Stimulated activated CD4-positive, alpha-beta T cell treated with anti-CD3 and anti-CD28 coated beads, Interleukin-1b, Interleukin-23, amount 100 ng/mL, for 24 hours (primary cell): ENCODE measurements at regions not wholly inside any gene's neighbourhood (a gene's known extent, or its start where the extent isn't known, plus 50 kb on each side); places are given as distances from the start of the nearest gene placed in this dataset.

Experiments used
- DNase-seq, 4 experiments: peaks; one replicate each; pipeline ENCODE4 v3.0.0-alpha.2; 2020; ENCODE audit warnings: low read depth in 4 of 4, low spot score in 1 of 4

- no peak for DNase-seq
Observed at GRCh38 chr6:166877906-166878305, 78.4 kb downstream of the RNASET2 start.

DNA sequence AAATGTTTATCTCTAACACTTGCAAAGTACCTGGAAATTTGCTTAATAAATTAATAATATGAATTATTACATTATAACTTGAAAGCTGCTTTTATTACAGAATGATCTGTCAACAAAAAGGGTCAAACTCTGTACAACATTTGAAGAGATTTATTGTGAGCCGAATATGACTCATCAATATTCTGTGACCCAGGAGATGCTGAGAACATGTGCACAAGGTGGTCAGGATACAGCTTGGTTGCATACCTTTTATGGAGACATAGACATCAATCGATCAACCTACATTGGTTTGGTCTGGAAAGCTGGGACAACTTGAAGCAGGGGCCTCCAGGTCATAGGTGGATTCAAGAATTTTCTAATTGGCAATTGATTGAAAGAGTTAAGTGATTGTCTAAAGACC, 79.0 kb downstream of the RNASET2 start:
- no peak for DNase-seq

DNA sequence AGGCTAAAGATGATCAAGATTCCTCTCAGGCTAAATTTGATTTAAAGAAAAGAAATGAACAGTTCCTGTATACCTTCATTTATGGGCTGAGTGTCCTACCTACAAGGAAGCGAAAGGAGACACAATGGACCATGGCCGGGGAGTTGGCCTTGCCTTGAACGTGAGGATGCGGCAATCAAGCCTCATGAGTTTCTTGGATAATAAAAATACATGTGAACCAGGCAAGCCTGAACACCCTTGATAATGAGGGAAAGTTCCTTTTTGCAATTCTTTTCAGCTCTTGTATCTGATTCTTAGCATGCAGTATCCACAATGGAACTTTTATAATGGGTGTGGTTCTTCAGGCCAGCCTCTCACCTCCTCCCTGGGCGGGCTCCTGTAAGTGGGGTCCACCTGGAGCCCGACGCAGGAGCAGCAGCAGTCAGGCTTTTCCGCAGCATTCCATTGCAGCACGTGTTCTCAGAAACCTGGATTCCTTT, 83.8 kb downstream of the RNASET2 start:
- DNase-seq = no peak

- no peak for DNase-seq
Observed at GRCh38 chr6:166870602-166871208, 85.6 kb downstream of the RNASET2 start.

- DNase-seq = no peak
Observed at GRCh38 chr6:166866839-166867637, 89.3 kb downstream of the RNASET2 start.

GRCh38 chr6:166864333-166864732, 92.0 kb downstream of the RNASET2 start:
- no peak for DNase-seq

DNA sequence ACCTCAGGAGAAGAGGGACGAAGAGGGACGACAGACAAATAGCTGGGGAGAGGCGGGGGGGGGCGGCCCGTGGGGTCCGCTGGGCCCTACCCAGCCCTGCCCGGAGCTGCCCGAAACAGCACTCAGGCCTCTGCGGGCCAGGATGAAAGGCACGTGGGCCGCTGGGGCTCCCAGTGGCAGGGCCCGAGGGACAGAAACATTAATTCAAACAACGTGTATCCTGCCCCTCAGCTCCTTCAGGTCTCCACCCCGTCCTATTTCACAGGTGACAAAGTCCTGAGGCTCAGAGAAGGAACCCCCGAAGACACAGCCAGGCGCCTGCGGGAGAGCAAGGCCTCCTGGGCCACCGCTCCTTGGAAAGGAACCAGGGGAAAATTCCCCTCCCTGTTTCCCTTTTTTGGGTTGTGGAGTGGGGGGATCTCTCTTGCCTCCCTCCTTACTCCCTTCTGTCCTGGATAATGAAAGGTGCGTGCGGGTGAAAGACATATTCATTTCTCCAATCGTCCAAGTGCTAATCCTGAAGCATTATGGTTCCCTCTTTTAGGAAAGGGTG, 93.3 kb downstream of the RNASET2 start:
- DNase-seq = no peak

DNA sequence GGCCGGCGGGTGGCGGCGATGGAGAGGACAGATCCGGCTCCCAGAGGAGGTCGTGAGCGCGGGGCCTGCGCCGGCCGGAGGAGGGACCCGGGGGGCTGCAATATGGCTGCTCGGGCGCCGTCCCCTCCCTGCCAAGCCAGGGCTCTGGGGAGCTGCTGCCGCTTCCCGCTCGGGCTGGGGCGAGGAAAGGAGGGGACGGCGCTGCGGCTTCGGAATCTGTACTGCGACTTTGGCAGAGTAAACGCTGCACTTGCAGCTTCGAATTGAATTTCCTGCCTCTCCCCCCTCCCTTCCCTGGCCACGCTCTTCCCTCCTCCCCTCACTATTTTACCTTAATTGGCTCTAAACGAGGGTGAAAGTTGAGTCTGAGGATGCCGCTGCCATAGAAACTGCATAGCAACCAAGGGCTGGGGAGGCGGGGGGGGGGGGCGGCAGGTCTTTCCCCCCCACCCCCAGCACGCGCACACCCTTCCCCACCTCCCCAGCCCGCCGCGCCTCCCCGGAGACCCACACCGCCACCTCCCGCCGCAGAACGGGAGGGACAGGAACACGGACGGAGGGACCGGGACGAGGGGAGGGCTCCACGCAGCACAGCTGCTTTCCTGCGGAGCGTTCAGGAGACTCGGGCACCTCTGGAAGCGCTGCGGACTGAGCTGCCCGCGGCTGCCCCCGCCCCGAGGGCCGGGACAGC, 93.9 kb downstream of the RNASET2 start:
- DNase-seq = peak in 1 of 4 experiments; percentile 8

- no peak for DNase-seq
Observed at GRCh38 chr6:166861961-166862286, 94.4 kb downstream of the RNASET2 start.

DNA sequence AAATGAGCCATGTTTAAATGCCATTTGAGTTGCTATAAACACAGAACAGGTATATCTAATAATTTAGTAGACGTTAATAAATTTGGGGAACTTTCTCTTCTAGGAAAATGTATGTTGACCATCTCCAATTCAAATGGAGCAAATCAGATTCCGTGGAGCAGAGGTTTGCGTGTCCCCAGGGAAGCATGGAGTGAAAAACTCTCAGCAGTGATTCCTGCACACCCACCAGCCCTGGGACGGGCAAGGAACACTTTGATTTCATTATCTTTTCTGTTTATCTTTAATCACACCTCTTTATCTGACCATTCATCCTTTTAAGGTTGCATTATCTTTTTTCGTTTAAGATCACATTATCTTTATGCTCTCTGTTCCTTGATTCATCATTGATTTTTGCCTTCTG, 95.0 kb downstream of the RNASET2 start:
- no peak for DNase-seq

DNA sequence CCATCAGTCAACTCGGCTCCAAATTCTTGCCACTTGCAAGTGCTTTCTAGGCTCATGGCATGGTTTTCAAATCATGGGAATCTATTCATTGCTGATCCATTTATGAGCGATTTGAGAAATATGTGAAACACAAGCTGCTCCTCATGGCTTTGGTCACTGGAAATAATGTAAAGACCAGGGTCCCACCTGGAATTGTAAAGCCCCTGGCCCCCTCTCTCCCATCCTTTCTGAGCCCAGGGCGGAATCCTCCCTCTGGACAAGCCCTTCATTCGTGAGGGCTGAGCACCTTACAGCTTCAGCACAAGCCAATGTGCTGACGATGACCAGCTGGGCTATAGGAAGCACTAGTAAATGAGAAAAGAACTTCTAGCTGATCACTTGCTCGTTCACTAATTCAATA, 96.0 kb downstream of the RNASET2 start:
- DNase-seq = no peak

DNA sequence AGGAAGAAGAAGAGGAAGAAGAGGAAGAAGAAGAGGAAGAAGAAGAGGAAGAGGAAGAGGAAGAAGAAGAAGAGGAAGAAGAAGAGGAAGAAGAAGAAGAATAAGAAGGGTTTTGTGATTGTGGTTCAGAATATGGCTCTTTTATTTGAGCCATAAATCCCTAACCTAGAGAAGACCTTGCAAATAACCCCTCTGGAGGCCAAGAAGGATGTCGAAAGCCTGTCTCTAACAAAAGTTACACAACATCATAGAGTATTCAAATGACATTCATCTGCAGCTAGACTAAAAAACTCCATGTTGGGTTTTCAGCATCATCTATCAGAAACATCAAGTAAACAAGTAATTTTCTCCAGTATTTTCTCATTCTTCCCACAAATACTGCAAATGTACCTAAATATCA, 100.9 kb downstream of the RNASET2 start:
- no peak for DNase-seq

- DNase-seq = no peak
Observed at GRCh38 chr6:166853371-166854325, 102.7 kb downstream of the RNASET2 start.

GRCh38 chr6:166852451-166852975, 103.8 kb downstream of the RNASET2 start:
- no peak for DNase-seq

DNA sequence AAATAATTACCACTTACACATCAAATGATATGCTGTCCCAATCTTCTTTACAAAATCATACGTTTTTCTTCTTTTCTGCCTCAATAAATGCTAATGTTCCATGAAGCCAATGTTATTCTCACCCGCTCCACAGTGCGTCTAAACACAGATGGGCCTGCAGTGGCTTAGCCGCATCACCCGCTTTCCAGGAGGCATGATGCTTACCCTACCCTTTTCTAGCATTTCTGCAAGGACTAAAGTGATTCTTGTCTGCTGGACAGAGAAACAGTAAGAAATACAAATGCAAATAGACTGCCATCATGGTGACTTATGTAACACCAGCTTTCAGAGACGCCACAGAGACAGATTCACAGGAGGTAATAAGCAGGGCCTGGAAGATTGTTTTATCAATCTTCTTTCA, 104.4 kb downstream of the RNASET2 start:
- no peak for DNase-seq

DNA sequence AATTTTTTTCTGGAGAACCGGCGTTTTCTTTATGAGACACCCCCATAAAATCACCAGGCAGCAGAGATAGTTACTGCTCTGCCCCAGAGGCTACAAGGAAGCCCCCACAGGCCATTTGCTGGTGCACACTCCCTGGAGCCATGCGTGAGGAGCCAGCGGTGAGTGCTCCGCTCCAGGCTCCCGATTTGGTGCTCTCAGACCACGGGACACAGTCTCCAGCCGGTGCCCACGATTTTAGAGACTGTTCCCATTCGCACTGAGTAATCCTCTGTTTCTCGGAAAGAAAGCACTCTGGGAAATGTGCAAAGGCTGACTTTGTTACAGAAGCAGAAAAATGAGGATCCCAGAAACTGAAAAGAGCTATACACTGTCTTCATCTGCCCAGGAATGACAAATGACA, 104.9 kb downstream of the RNASET2 start:
- no peak for DNase-seq

DNA sequence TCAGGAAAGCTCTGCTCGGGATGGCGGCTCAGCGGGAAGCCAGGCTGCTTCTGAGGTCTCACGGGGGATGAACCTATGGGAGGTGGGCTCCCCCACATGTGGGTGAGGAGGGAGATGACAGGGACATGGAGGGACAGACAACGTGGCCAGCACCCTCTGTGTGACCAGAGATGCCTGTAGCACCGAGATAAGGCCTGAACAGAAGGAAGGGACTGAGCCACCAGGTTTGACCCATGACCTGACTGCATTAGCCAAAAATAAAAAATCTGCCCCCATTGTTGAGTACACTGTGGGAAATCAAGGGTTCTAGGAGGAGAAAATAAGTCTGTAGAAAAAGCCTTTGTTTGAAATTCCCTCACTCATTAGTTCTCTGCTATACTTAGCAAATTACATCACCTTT, 105.7 kb downstream of the RNASET2 start:
- DNase-seq = no peak

GRCh38 chr6:166849749-166850183, 106.6 kb downstream of the RNASET2 start:
- no peak for DNase-seq

GRCh38 chr6:166848979-166849748, 107.2 kb downstream of the RNASET2 start:
- no peak for DNase-seq
